IMR-90 (cell line): ENCODE measurements at regions not wholly inside any gene's neighbourhood (a gene's known extent, or its start where the extent isn't known, plus 50 kb on each side); places are given as distances from the start of the nearest gene placed in this dataset.

Experiments used
- BHLHE40 ChIP-seq: fragments of 150-350 bp; IDR thresholded peaks from 2 replicates; pipeline ENCODE4 v1.6.1; 2016; ENCODE audit warnings: mild to moderate bottlenecking, low read depth, low read length
- CEBPB ChIP-seq: IDR thresholded peaks from 2 replicates; pipeline ENCODE4 v1.6.1; 2012; ENCODE audit warnings: low read depth, low read length, improper control_type of control experiment
- CHD1 ChIP-seq: IDR thresholded peaks from 2 replicates; pipeline ENCODE4 v1.6.1; 2012; ENCODE audit warnings: low read depth, low read length, improper control_type of control experiment
- CTCF ChIP-seq: conservative IDR thresholded peaks from 2 replicates; pipeline ENCODE4 v1.5.1; 2012; ENCODE audit warnings: mild to moderate bottlenecking, low read depth, low read length, improper control_type of control experiment
- ELK1 ChIP-seq: fragments of 150-350 bp; IDR thresholded peaks from 2 replicates; pipeline ENCODE4 v1.6.1; 2016; ENCODE audit warnings: low read depth, mild to moderate bottlenecking, low read length, moderate library complexity, borderline replicate concordance
- FOS ChIP-seq: fragments of 150-350 bp; IDR thresholded peaks from 2 replicates; pipeline ENCODE4 v1.6.1; 2016; ENCODE audit warnings: low read depth, low read length
- MAFK ChIP-seq: IDR thresholded peaks from 2 replicates; pipeline ENCODE4 v1.6.1; 2012; ENCODE audit warnings: low read depth, low read length, improper control_type of control experiment
- MXI1 ChIP-seq: IDR thresholded peaks from 2 replicates; pipeline ENCODE4 v1.6.1; 2012; ENCODE audit warnings: low read depth, mild to moderate bottlenecking, low read length, moderate library complexity, borderline replicate concordance
- POLR2A ChIP-seq: IDR thresholded peaks from 2 replicates; pipeline ENCODE4 v1.6.1; 2012; ENCODE audit warnings: mild to moderate bottlenecking, low read depth, low read length
- RAD21 ChIP-seq: IDR thresholded peaks from 2 replicates; pipeline ENCODE4 v1.6.1; 2012; ENCODE audit warnings: low read length, improper control_type of control experiment
- RCOR1 ChIP-seq: IDR thresholded peaks from 2 replicates; pipeline ENCODE4 v1.6.1; 2012; ENCODE audit warnings: mild to moderate bottlenecking, low read length, improper control_type of control experiment; ENCODE audit not compliant: insufficient replicate concordance
- RFX5 ChIP-seq: IDR thresholded peaks from 2 replicates; pipeline ENCODE4 v1.8.0; 2012; ENCODE audit warnings: low read depth, mild to moderate bottlenecking, low read length, moderate library complexity
- SMC3 ChIP-seq: fragments of 150-350 bp; IDR thresholded peaks from 2 replicates; pipeline ENCODE4 v1.6.1; 2016; ENCODE audit warnings: low read depth, mild to moderate bottlenecking, antibody characterized with exemption, low read length, moderate library complexity
- USF2 ChIP-seq: fragments of 150-350 bp; IDR thresholded peaks from 2 replicates; pipeline ENCODE4 v1.6.1; 2017; ENCODE audit warnings: mild to moderate bottlenecking, antibody characterized with exemption, low read length, low read depth

- TF ChIP-seq POLR2A (no peak), CTCF (no peak), USF2 (no peak), BHLHE40 (no peak), RAD21 (no peak), RFX5 (no peak), MXI1 (no peak), ELK1 (no peak), MAFK (no peak), CEBPB (no peak), SMC3 (no peak), RCOR1 (no peak), FOS (no peak), CHD1 (no peak)
Observed at GRCh38 chr12:89135976-89136634, 216.2 kb downstream of the DUSP6 start.
